GM13977 (cell line): ENCODE measurements at regions not wholly inside any gene's neighbourhood (a gene's known extent, or its start where the extent isn't known, plus 50 kb on each side); places are given as distances from the start of the nearest gene placed in this dataset.

Experiments
- DNase-seq: peaks from one replicate; pipeline ENCODE4 v3.0.0; 2012; ENCODE audit warnings: low spot score
- CTCF ChIP-seq: IDR thresholded peaks from 2 replicates; pipeline ENCODE4 v1.5.1; 2012; ENCODE audit warnings: mild to moderate bottlenecking, control low read depth; ENCODE audit not compliant: insufficient read depth; ENCODE audit errors: extremely low read depth, missing control alignments
- in situ Hi-C: fragments of 300-500 bp; cut with MboI; formaldehyde crosslinking; loops from one replicate; pipeline ENCODE4 v1.12.0; 2022; ENCODE audit warnings: low sequenced_read_pairs, low pct_unique_long_range_greater_than_20kb, mixed read lengths, inconsistent platforms; ENCODE audit not compliant: unreplicated experiment

- DNase-seq, result no peak
- in situ Hi-C loops, result no loop called here
- no peak for TF ChIP-seq CTCF
Observed at GRCh38 chr2:129431881-129432280, 547.6 kb upstream of the RAB6C start.

DNA sequence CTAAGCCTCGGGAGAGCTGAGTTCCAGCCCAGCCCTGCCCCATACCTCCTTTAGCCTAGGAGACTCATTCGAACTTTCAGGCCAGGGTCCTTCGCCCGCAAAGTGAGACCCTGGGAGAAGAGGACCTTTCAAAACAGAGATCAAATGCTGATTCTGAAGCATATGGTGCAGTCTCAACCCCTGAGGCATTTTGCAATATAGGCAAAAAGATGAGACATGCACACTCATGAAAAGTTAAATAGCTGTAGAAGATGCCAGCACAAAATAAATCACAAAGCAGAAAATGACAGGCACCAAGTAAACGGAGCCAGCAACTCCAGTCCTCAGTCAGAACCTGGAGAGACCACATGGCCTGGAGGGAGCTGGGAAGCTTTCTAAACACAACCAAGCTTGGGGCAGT lies 542.7 kb upstream of the RAB6C start:
- TF ChIP-seq CTCF, result no peak
- no peak for DNase-seq
- in situ Hi-C loops, result no loop called here

- in situ Hi-C loops, result no loop called here
- TF ChIP-seq CTCF, result no peak
- DNase-seq, result no peak
Observed at GRCh38 chr2:129437725-129438124, 541.7 kb upstream of the RAB6C start.

GRCh38 chr2:129438501-129439057 lies 540.9 kb upstream of the RAB6C start:
- in situ Hi-C loops, result no loop called here

DNA sequence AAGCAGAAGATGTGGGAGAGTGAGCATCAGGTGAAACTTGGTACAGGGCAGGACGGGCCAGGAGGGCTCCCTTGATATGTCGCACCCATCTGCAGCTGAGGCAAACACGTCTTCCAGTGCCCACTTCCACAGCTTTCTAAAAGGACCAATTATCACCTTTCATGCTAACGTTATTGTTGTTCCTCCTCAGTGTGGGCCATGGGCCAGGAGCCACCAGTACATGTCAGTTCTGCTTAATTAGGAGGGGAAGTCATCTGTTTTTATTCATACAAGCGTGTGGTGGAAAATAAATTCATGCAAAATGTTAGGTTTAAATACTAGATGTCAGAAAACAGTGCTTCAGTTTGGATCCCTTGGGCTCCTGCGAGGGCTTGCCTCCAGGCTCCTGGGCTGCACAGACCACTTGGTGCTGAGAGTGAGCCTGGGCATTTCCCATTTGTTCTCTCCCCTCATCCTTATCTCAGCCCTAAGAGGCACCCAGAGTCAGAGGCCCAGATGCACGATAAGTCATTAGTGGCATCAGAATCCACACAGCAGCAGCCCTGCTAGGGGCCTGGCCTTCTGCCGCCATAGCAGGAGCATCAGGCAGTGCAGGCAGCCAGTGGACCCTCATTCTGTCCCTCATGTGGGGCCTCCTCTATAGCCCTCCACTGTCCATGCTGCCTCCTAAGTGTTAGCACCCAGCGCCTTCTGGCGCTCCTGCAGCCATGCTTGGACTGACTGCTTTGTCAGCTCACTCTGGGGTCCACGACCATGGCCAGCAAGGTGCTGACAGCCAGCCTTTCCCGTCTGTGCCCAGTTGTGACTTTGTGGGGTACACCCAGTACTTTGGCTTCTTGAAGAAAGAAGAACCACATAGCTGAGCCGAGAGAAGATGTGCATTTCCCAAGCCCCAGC lies 539.8 kb upstream of the RAB6C start:
- in situ Hi-C loops, result no loop called here
- no peak for DNase-seq
- no peak for TF ChIP-seq CTCF

More at GRCh38 chr2:129438501-129439057, 540.9 kb upstream of the RAB6C start:
- DNase-seq, result no peak
- no peak for TF ChIP-seq CTCF

- DNase-seq, result no peak
- no peak for TF ChIP-seq CTCF
- in situ Hi-C loops, result no loop called here
Observed at GRCh38 chr2:129441610-129442009, 537.9 kb upstream of the RAB6C start.
